ENCODE measurements at regions not wholly inside any gene's neighbourhood (a gene's known extent, or its start where the extent isn't known, plus 50 kb on each side); places are given as distances from the start of the nearest gene placed in this dataset.

GRCh38 chr5:110844251-110844650 lies 105.4 kb downstream of the SLC25A46 start:
- Histone ChIP-seq H3K9me3 (ENCODE audit: insufficient read depth, low read depth, low read length) (no peaks in the 10 kb centered on the region), H3K4me3 (ENCODE audit: insufficient read depth, low read depth, low read length) (no peak overlapping the region), H3K27me3 (ENCODE audit: insufficient read depth, low read length) (no peaks in the 10 kb centered on the region), H3K4me1 (ENCODE audit: insufficient read depth, low read length) (no peaks in the 10 kb centered on the region), H4K20me1 (ENCODE audit: insufficient read depth, low read length) (no peaks in the 10 kb centered on the region), H3K36me3 (ENCODE audit: insufficient read depth, low read length) (no peaks in the 10 kb centered on the region), H3K4me2 (ENCODE audit: low read length) (no peak overlapping the region), H3K79me2 (ENCODE audit: insufficient read depth, low read length) (no peaks in the 10 kb centered on the region), H2AFZ (ENCODE audit: low read depth, low read length) (no peak overlapping the region), H3K9ac (ENCODE audit: low read length) (no peak overlapping the region), H3K27ac (ENCODE audit: low read depth, low read length) (no peak overlapping the region)
- H3K27ac Mint-ChIP-seq (ENCODE audit: unreplicated experiment), result no peak overlapping the region
- no peaks in the 10 kb centered on the region for H3K36me3 Mint-ChIP-seq (ENCODE audit: low read depth, unreplicated experiment)
- peaks cover 2% of the 10 kb centered on the region for H3K27me3 Mint-ChIP-seq (ENCODE audit: low read depth, unreplicated experiment)
- FAIRE-seq, result no peak
- TF ChIP-seq EZH2 (IDR thresholded peaks at IDR 0.05; ENCODE audit: insufficient read depth, low read length), result no peak
- TF ChIP-seq CTCF (IDR thresholded peaks at IDR 0.05; ENCODE audit: insufficient read depth, low read depth, low read length), result no peak
- DNase-seq (ENCODE audit: low read depth), result no peak
- no peak overlapping the region for H3K4me3 Mint-ChIP-seq (ENCODE audit: unreplicated experiment)
- no peaks in the 10 kb centered on the region for H3K4me1 Mint-ChIP-seq (ENCODE audit: low read depth, unreplicated experiment)
- peaks cover 3% of the 10 kb centered on the region for H3K9me3 Mint-ChIP-seq (ENCODE audit: unreplicated experiment)

GRCh38 chr5:110846398-110847001 lies 107.7 kb downstream of the SLC25A46 start:
- Mint-ChIP-seq H3K27me3 (ENCODE audit: low read depth, unreplicated experiment) (peaks cover 2% of the 10 kb centered on the region), H3K9me3 (ENCODE audit: unreplicated experiment) (peaks cover 4% of the 10 kb centered on the region), H3K36me3 (ENCODE audit: low read depth, unreplicated experiment) (no peaks in the 10 kb centered on the region), H3K4me1 (ENCODE audit: low read depth, unreplicated experiment) (peaks cover 1% of the 10 kb centered on the region), H3K27ac (ENCODE audit: unreplicated experiment) (no peak overlapping the region), H3K4me3 (ENCODE audit: unreplicated experiment) (no peak overlapping the region)
- no peak for FAIRE-seq
- TF ChIP-seq EZH2 (IDR thresholded peaks at IDR 0.05; ENCODE audit: insufficient read depth, low read length) (no peak), CTCF (IDR thresholded peaks at IDR 0.05; ENCODE audit: insufficient read depth, low read depth, low read length) (no peak)
- DNase-seq (ENCODE audit: low read depth), result no peak
- Histone ChIP-seq H2AFZ (ENCODE audit: low read depth, low read length) (no peak overlapping the region), H3K9ac (ENCODE audit: low read length) (no peak overlapping the region), H3K79me2 (ENCODE audit: insufficient read depth, low read length) (no peaks in the 10 kb centered on the region), H3K36me3 (ENCODE audit: insufficient read depth, low read length) (no peaks in the 10 kb centered on the region), H3K9me3 (ENCODE audit: insufficient read depth, low read depth, low read length) (no peaks in the 10 kb centered on the region), H3K27me3 (ENCODE audit: insufficient read depth, low read length) (no peaks in the 10 kb centered on the region), H4K20me1 (ENCODE audit: insufficient read depth, low read length) (no peaks in the 10 kb centered on the region), H3K27ac (ENCODE audit: low read depth, low read length) (no peak overlapping the region), H3K4me2 (ENCODE audit: low read length) (no peak overlapping the region), H3K4me1 (ENCODE audit: insufficient read depth, low read length) (no peaks in the 10 kb centered on the region), H3K4me3 (ENCODE audit: insufficient read depth, low read depth, low read length) (no peak overlapping the region)

GRCh38 chr5:110851357-110851756 lies 112.5 kb downstream of the SLC25A46 start:
- Mint-ChIP-seq H3K27ac (ENCODE audit: unreplicated experiment) (no peak overlapping the region), H3K27me3 (ENCODE audit: low read depth, unreplicated experiment) (no peaks in the 10 kb centered on the region), H3K4me1 (ENCODE audit: low read depth, unreplicated experiment) (peaks cover 7% of the 10 kb centered on the region), H3K36me3 (ENCODE audit: low read depth, unreplicated experiment) (no peaks in the 10 kb centered on the region), H3K9me3 (ENCODE audit: unreplicated experiment) (peaks cover 4% of the 10 kb centered on the region), H3K4me3 (ENCODE audit: unreplicated experiment) (no peak overlapping the region)
- Histone ChIP-seq H3K9ac (ENCODE audit: low read length) (no peak overlapping the region), H3K9me3 (ENCODE audit: insufficient read depth, low read depth, low read length) (no peaks in the 10 kb centered on the region), H3K4me2 (ENCODE audit: low read length) (no peak overlapping the region), H3K27me3 (ENCODE audit: insufficient read depth, low read length) (no peaks in the 10 kb centered on the region), H3K27ac (ENCODE audit: low read depth, low read length) (no peak overlapping the region), H3K4me1 (ENCODE audit: insufficient read depth, low read length) (no peaks in the 10 kb centered on the region), H3K4me3 (ENCODE audit: insufficient read depth, low read depth, low read length) (no peak overlapping the region), H3K79me2 (ENCODE audit: insufficient read depth, low read length) (no peaks in the 10 kb centered on the region), H3K36me3 (ENCODE audit: insufficient read depth, low read length) (no peaks in the 10 kb centered on the region), H4K20me1 (ENCODE audit: insufficient read depth, low read length) (no peaks in the 10 kb centered on the region), H2AFZ (ENCODE audit: low read depth, low read length) (no peak overlapping the region)
- TF ChIP-seq CTCF (IDR thresholded peaks at IDR 0.05; ENCODE audit: insufficient read depth, low read depth, low read length), result no peak
- no peak for TF ChIP-seq EZH2 (IDR thresholded peaks at IDR 0.05; ENCODE audit: insufficient read depth, low read length)
- DNase-seq (ENCODE audit: low read depth), result peak; percentile 18
- FAIRE-seq, result no peak

All from astrocyte (in vitro differentiated cells and primary cell).